Loucy (cell line): ENCODE measurements at regions not wholly inside any gene's neighbourhood (a gene's known extent, or its start where the extent isn't known, plus 50 kb on each side); places are given as distances from the start of the nearest gene placed in this dataset.

Source experiments
- H2AFZ ChIP-seq: fragments of 200-600 bp; sonication (generic); 2 replicates; pipeline ENCODE4 v1.6.0; 2016; ENCODE audit warnings: antibody characterized with exemption, mild to moderate bottlenecking, low read length, moderate library complexity
- H3F3A ChIP-seq: fragments of 200-600 bp; 2 replicates; pipeline ENCODE4 v1.6.0; 2016; ENCODE audit warnings: antibody characterized with exemption, low read depth, mild to moderate bottlenecking
- H3K27me3 ChIP-seq: fragments of 200-600 bp; sonication (generic); 2 replicates; pipeline ENCODE4 v1.6.1; 2014; ENCODE audit warnings: low read length, mild to moderate bottlenecking; ENCODE audit not compliant: insufficient read depth, poor library complexity, severe bottlenecking
- H3K36me3 ChIP-seq: fragments of 200-600 bp; sonication (generic); 2 replicates; pipeline ENCODE4 v1.6.1; 2016; ENCODE audit warnings: low read length; ENCODE audit not compliant: insufficient read depth
- H3K4me1 ChIP-seq: fragments of 200-600 bp; sonication (generic); 2 replicates; pipeline ENCODE4 v1.5.1; 2014; ENCODE audit warnings: low read length, mild to moderate bottlenecking; ENCODE audit not compliant: insufficient read depth, poor library complexity, severe bottlenecking
- H3K4me2 ChIP-seq: fragments of 200-600 bp; sonication (generic); 2 replicates; pipeline ENCODE4 v1.6.0; 2014; ENCODE audit warnings: antibody characterized with exemption, low read length, low read depth, mild to moderate bottlenecking; ENCODE audit not compliant: poor library complexity, severe bottlenecking
- H3K4me3 ChIP-seq: fragments of 200-600 bp; sonication (generic); 2 replicates; pipeline ENCODE4 v1.5.1; 2014; ENCODE audit warnings: low read length, mild to moderate bottlenecking, mixed read lengths; ENCODE audit not compliant: poor library complexity, severe bottlenecking
- H3K79me2 ChIP-seq: fragments of 200-600 bp; sonication (generic); 2 replicates; pipeline ENCODE4 v1.6.1; 2014; ENCODE audit warnings: low read length; ENCODE audit not compliant: insufficient read depth
- H3K9ac ChIP-seq: fragments of 200-600 bp; sonication (generic); 2 replicates; pipeline ENCODE4 v1.6.0; 2014; ENCODE audit warnings: mild to moderate bottlenecking, low read depth, low read length, moderate library complexity; ENCODE audit not compliant: poor library complexity, severe bottlenecking
- H3K9me2 ChIP-seq: fragments of 200-600 bp; sonication (generic); replicated peaks from 2 replicates; pipeline ENCODE4 v1.6.1; 2016; ENCODE audit warnings: low read depth, low read length, mixed read lengths
- H3K9me3 ChIP-seq: fragments of 200-600 bp; sonication (generic); 2 replicates; pipeline ENCODE4 v1.6.1; 2014; ENCODE audit warnings: mild to moderate bottlenecking, antibody characterized with exemption, low read length, low read depth; ENCODE audit not compliant: insufficient read depth
- H4K20me1 ChIP-seq: fragments of 200-600 bp; sonication (generic); 2 replicates; pipeline ENCODE4 v1.6.0; 2014; ENCODE audit warnings: antibody characterized with exemption, low read length, mild to moderate bottlenecking; ENCODE audit not compliant: insufficient read depth, poor library complexity, severe bottlenecking
- EZH2phosphoT487 ChIP-seq: fragments of 200-600 bp; IDR thresholded peaks from 2 replicates; pipeline ENCODE4 v1.6.1; 2018; ENCODE audit warnings: antibody characterized with exemption, mild to moderate bottlenecking, moderate library complexity, borderline replicate concordance
- TF ChIP-seq, protein P1 (sequence below): fragments of 200-600 bp; sonication (generic); conservative IDR thresholded peaks from 2 replicates; pipeline ENCODE4 v1.5.1; 2014; ENCODE audit warnings: mild to moderate bottlenecking, antibody characterized with exemption, low read length

GRCh38 chr1:4210043-4210442 is 310.0 kb upstream of the C1orf174 start:
- H3K9ac ChIP-seq: no peak overlapping the region
- H3K9me2 ChIP-seq: no peaks in the 10 kb centered on the region
- no peak overlapping the region for H2AFZ ChIP-seq
- H3K36me3 ChIP-seq: no peaks in the 10 kb centered on the region
- no peaks in the 10 kb centered on the region for H3F3A ChIP-seq
- TF ChIP-seq, protein P1, sequence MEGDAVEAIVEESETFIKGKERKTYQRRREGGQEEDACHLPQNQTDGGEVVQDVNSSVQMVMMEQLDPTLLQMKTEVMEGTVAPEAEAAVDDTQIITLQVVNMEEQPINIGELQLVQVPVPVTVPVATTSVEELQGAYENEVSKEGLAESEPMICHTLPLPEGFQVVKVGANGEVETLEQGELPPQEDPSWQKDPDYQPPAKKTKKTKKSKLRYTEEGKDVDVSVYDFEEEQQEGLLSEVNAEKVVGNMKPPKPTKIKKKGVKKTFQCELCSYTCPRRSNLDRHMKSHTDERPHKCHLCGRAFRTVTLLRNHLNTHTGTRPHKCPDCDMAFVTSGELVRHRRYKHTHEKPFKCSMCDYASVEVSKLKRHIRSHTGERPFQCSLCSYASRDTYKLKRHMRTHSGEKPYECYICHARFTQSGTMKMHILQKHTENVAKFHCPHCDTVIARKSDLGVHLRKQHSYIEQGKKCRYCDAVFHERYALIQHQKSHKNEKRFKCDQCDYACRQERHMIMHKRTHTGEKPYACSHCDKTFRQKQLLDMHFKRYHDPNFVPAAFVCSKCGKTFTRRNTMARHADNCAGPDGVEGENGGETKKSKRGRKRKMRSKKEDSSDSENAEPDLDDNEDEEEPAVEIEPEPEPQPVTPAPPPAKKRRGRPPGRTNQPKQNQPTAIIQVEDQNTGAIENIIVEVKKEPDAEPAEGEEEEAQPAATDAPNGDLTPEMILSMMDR: no peak
- no peaks in the 10 kb centered on the region for H4K20me1 ChIP-seq
- peaks cover 13% of the 10 kb centered on the region; the same call in 1 of the 2 replicates for H3K9me3 ChIP-seq
- H3K79me2 ChIP-seq: no peaks in the 10 kb centered on the region
- no peaks in the 10 kb centered on the region for H3K4me1 ChIP-seq
- no peak overlapping the region for H3K4me2 ChIP-seq
- no peak overlapping the region for H3K4me3 ChIP-seq
- no peaks in the 10 kb centered on the region for H3K27me3 ChIP-seq

DNA sequence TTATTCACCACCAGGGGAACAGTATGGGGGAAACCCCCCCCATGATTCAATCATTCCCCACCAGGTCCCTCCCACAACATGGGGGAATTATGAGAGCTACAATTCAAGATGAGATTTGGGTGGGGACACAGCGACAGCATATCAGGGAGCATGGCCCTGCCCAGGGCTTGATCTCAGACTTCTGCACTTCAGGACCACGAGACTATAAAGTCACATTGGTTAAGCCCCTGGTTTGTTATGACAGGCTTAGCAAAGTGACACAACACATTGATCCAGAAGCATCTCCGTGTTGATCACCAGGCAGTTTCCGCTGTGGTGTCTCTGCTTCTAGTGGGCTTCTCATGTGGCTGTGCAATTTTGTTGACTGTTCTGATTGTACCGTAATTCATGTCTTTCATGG is 312.7 kb upstream of the C1orf174 start:
- no peaks in the 10 kb centered on the region for H3K9me2 ChIP-seq
- TF ChIP-seq, protein P1: no peak
- TF ChIP-seq EZH2phosphoT487: no peak
- no peak overlapping the region for H3K4me3 ChIP-seq
- H3K27me3 ChIP-seq: no peaks in the 10 kb centered on the region
- no peaks in the 10 kb centered on the region for H4K20me1 ChIP-seq
- peaks cover 1% of the 10 kb centered on the region; the same call in 1 of the 2 replicates for H3K9me3 ChIP-seq
- H3K36me3 ChIP-seq: no peaks in the 10 kb centered on the region
- H3F3A ChIP-seq: no peaks in the 10 kb centered on the region
- no peak overlapping the region for H2AFZ ChIP-seq
- H3K4me1 ChIP-seq: no peaks in the 10 kb centered on the region
- no peaks in the 10 kb centered on the region for H3K79me2 ChIP-seq
- H3K9ac ChIP-seq: no peak overlapping the region
- no peak overlapping the region for H3K4me2 ChIP-seq

DNA sequence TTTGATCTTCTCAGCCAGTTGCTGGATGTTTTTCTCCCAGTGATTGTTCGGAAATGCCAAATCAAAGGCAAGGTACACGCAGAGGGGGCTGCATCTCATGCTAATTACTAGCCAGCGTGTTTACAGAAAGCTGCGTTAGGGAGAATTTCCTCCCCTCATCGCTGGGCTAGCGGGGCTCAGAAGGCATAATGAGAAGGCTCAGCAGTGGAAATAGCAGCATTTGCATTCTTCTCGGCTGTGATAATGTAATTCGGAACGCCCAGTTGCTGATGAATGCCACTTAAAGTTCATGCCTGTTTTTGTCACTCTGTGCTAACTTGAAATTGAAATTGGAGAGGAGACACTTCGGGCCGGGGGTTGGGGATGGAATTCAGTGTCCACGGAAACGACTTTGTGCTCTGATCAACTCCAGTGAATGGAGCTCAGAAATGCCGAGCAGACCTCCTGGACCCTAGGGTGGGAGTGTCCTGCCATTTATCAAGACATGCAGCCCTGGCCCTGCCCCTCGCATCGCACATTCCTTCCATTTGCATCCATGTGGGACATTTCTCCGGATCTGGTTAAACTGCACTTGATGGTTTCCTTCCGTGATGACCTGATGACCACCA is 313.4 kb upstream of the C1orf174 start:
- TF ChIP-seq, protein P1: no peak
- no peak for TF ChIP-seq EZH2phosphoT487
- Histone ChIP-seq H4K20me1 (no peaks in the 10 kb centered on the region), H3F3A (no peaks in the 10 kb centered on the region), H3K27me3 (no peaks in the 10 kb centered on the region), H3K9me2 (no peaks in the 10 kb centered on the region), H3K9ac (no peak overlapping the region), H3K9me3 (no peaks in the 10 kb centered on the region; the same call in 1 of the 2 replicates), H3K79me2 (no peaks in the 10 kb centered on the region), H3K4me3 (no peak overlapping the region), H3K36me3 (no peaks in the 10 kb centered on the region), H3K4me1 (no peaks in the 10 kb centered on the region), H3K4me2 (no peak overlapping the region), H2AFZ (no peak overlapping the region)
